IPS DF 6.9 (cell line): ENCODE measurements at regions not wholly inside any gene's neighbourhood (a gene's known extent, or its start where the extent isn't known, plus 50 kb on each side); places are given as distances from the start of the nearest gene placed in this dataset.

Source experiments
- DNase-seq: peaks from one replicate; pipeline ENCODE4 v3.0.0-alpha.2; 2013; ENCODE audit warnings: low read depth, low spot score
- H3K27ac ChIP-seq: one replicate; pipeline ENCODE4 v1.5.1; 2013; ENCODE audit warnings: low read length, control low read depth
- H3K27me3 ChIP-seq: 2 replicates; pipeline ENCODE4 v1.6.1; 2013; ENCODE audit warnings: mild to moderate bottlenecking, low read length; ENCODE audit not compliant: control insufficient read depth, insufficient read depth
- H3K36me3 ChIP-seq: 2 replicates; pipeline ENCODE4 v1.6.1; 2013; ENCODE audit warnings: low read length; ENCODE audit not compliant: control insufficient read depth, insufficient read depth
- H3K4me1 ChIP-seq: 2 replicates; pipeline ENCODE4 v1.6.1; 2013; ENCODE audit warnings: low read length; ENCODE audit not compliant: control insufficient read depth, insufficient read depth
- H3K4me3 ChIP-seq: 2 replicates; pipeline ENCODE4 v1.5.1; 2013; ENCODE audit warnings: mild to moderate bottlenecking, low read length
- H3K9me3 ChIP-seq: 2 replicates; pipeline ENCODE4 v1.6.1; 2013; ENCODE audit warnings: low read length, inconsistent platforms; ENCODE audit not compliant: control insufficient read depth, insufficient read depth
- whole genome bisulfite sequencing: extraction: QIAGEN DNeasy Blood & Tissue Kit; methylation state at CpG from one replicate; pipeline ENCODE4 v1.1.7; 2013; ENCODE audit warnings: mixed read lengths, missing lambda C conversion rate; ENCODE audit not compliant: insufficient read length, insufficient coverage; 5-methylcytosine and 5-hydroxymethylcytosine counted together

DNA sequence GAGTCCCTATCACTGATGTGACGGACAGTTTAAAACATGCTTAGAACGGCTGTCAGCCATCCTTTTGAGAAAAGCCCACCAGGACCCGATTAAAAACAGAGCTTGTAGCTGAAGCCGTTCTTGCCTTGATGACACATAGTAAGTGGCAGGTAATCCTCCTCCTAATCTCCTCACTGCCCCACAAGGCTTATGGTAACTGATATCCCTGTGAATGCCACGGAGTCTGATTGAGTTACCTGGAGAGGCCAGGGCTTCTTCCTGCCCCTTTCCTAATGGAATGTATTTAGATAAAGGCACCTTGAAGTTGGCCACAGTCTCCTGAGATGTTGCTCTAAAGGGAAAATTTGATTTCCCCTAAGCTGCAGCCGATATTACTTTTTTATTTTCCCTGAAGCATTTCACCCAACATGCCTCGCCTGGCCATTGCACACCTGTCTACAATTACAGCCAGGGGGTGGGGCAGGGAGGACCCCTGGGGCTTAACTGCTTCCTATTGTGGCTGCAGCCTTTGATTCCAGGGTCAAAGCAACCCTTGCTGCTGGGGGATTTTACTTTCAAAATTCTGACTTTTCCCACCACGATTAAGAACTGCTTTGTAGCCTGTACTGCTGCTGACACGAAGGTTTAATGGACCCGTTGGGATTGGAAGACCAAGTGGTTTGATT is 169.0 kb upstream of the GPR26 start:
- DNase-seq, result no peak
- WGBS, result no CpG with 5 or more reads among the region's 10 CpGs
- H3K4me1 ChIP-seq, result peaks cover 8% of the 10 kb centered on the region

DNA sequence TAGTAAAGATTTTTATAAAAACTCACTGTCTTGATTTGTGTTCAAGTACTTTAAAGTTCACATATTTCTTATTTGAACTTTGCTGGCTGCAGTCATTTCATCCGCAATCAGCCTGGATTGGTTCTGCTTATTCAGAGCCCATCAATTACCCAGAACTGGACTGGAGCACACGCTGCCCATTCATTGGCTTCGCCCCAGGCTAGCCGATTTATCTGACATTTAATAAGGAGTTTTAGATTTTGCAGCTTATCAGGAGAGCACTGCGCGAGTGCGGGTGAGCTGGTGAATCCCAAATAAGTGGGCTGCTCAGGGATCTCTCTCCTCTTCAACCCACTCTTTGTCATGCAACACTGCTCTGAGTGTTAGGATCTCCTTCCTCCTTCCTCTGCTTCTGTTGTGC is 166.0 kb upstream of the GPR26 start:
- no peak for DNase-seq
- H3K36me3 ChIP-seq, result no peaks in the 10 kb centered on the region
- no peak overlapping the region for H3K4me3 ChIP-seq
- no peaks in the 10 kb centered on the region for H3K27me3 ChIP-seq
- no CpG with 5 or more reads among the region's 7 CpGs for WGBS
- peaks cover 5% of the 10 kb centered on the region for H3K4me1 ChIP-seq
- no peaks in the 10 kb centered on the region for H3K9me3 ChIP-seq
- H3K27ac ChIP-seq, result no peak overlapping the region

More for the DNA sequence above, 169.0 kb upstream of the GPR26 start:
- Histone ChIP-seq H3K9me3 (no peaks in the 10 kb centered on the region), H3K27me3 (no peaks in the 10 kb centered on the region), H3K36me3 (no peaks in the 10 kb centered on the region), H3K27ac (no peak overlapping the region), H3K4me3 (no peak overlapping the region)

DNA sequence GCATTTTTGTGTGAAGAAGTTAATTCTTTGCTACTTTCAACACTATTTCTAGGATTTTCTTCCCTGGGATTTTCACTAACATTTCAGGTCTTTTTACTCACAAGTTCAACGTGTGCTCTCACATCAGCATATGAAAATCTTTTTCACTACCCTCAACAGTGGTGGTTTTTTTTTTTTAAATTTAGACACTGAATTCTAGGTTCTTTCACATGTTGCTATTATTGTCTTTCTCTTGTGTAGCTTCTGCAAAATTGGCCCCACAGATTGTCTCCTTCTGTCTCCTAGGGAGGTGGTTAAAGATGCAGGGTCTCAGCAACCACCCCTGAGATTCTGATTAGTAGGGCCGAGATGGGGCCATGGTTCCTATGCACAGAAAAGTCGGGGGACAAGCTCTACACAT is 165.0 kb upstream of the GPR26 start:
- no peak for DNase-seq

DNA sequence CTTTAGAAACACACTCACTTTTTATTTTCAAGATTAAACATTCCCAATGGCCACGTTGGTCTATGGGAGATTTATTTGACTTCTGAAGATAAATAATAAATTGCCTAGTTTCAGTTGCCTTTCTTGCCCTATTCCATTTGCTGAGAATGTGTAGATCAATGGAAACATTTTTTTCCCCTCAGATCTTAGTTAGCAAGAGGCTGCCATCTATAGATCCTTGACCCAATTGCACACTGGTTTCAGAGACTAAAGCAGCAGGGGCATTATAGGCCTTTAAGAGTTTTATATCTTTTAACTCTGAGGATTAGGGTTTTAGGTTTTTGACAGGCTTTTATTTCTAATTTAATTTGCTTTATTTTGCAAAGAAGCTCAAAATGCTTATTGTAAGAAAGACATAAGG is 163.2 kb upstream of the GPR26 start:
- Histone ChIP-seq H3K27ac (no peak overlapping the region), H3K4me3 (no peak overlapping the region), H3K9me3 (no peaks in the 10 kb centered on the region), H3K27me3 (no peaks in the 10 kb centered on the region), H3K36me3 (no peaks in the 10 kb centered on the region), H3K4me1 (no peaks in the 10 kb centered on the region)
- WGBS, result no CpG with 5 or more reads among the region's 1 CpG
- DNase-seq, result no peak

More for the DNA sequence above, 165.0 kb upstream of the GPR26 start:
- no peak overlapping the region for H3K27ac ChIP-seq
- no peaks in the 10 kb centered on the region for H3K9me3 ChIP-seq
- H3K36me3 ChIP-seq, result no peaks in the 10 kb centered on the region
- no peak overlapping the region for H3K4me3 ChIP-seq
- peaks cover 5% of the 10 kb centered on the region for H3K4me1 ChIP-seq
- no CpG with 5 or more reads among the region's 3 CpGs for WGBS
- no peaks in the 10 kb centered on the region for H3K27me3 ChIP-seq

DNA sequence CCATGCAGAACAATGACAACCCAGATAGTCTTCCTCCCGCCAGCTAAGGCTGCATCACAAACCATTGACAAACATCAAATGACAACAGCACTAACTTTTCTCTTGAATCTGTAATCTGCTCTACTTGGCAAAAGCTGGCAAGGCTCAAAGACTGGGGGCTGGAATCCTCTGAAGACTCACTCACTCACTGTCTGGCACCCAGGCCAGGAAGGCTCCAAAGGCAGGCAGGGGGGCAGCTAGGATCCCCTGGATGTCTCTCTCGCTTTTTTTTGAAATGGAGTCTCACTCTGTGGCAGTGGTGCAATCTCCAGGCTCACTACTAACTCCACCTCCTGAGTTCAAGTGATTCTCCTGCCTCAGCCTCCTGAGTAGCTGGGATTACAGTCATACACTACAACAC is 159.7 kb upstream of the GPR26 start:
- no peaks in the 10 kb centered on the region for H3K27me3 ChIP-seq
- H3K36me3 ChIP-seq, result no peaks in the 10 kb centered on the region
- H3K27ac ChIP-seq, result no peak overlapping the region
- no peaks in the 10 kb centered on the region for H3K9me3 ChIP-seq
- DNase-seq, result no peak
- H3K4me1 ChIP-seq, result no peaks in the 10 kb centered on the region
- WGBS, result no CpG with 5 or more reads among the region's 2 CpGs
- H3K4me3 ChIP-seq, result no peak overlapping the region

DNA sequence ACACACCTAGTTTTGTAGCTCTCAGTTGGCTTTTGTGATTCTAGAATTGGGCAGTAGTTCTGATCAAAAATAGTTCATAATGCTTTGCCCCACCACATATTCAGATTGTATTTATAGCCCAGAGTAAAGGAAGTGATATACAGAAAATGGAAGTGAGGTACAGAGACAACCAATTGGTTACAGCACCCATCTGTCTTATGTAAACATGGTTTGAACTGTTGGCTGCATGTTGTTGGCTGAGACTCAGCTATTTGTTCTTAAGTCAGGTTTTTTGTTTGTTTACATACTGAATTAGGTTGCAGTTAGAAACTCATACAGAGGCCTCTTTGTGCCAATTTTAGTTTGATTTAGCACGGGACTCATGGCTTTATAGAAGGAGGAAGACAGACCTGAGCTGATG is 158.9 kb upstream of the GPR26 start:
- Histone ChIP-seq H3K4me1 (no peaks in the 10 kb centered on the region), H3K9me3 (no peaks in the 10 kb centered on the region), H3K27me3 (no peaks in the 10 kb centered on the region), H3K36me3 (no peaks in the 10 kb centered on the region), H3K4me3 (no peak overlapping the region), H3K27ac (no peak overlapping the region)
- DNase-seq, result no peak
- WGBS, result no CpG with 5 or more reads among the region's 1 CpG

DNA sequence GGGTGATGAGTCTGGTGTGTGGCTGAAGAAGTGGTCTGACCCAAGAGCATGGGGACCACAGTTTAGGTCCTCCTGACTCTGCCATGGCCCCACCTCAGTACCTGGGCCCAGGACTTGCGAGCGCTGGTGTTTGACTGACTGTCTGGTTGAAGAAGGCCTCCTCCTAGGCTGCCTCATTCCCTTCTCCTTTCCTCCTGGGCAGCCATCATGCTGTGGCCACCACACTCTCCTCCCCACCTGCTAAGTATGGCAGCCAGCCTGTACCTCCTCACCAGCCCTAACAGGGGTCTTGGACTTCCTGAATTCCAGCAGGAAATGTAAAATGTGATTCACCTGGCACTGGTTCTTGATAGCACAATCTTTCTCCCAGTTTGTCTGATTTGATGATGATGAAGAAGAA is 156.8 kb upstream of the GPR26 start:
- no CpG with 5 or more reads among the region's 2 CpGs for WGBS
- H3K9me3 ChIP-seq, result no peaks in the 10 kb centered on the region
- no peak overlapping the region for H3K27ac ChIP-seq
- H3K4me1 ChIP-seq, result peaks cover 4% of the 10 kb centered on the region; the same call in 1 of the 2 replicates
- no peak for DNase-seq
- no peaks in the 10 kb centered on the region for H3K27me3 ChIP-seq
- no peaks in the 10 kb centered on the region for H3K36me3 ChIP-seq
- no peak overlapping the region for H3K4me3 ChIP-seq

DNA sequence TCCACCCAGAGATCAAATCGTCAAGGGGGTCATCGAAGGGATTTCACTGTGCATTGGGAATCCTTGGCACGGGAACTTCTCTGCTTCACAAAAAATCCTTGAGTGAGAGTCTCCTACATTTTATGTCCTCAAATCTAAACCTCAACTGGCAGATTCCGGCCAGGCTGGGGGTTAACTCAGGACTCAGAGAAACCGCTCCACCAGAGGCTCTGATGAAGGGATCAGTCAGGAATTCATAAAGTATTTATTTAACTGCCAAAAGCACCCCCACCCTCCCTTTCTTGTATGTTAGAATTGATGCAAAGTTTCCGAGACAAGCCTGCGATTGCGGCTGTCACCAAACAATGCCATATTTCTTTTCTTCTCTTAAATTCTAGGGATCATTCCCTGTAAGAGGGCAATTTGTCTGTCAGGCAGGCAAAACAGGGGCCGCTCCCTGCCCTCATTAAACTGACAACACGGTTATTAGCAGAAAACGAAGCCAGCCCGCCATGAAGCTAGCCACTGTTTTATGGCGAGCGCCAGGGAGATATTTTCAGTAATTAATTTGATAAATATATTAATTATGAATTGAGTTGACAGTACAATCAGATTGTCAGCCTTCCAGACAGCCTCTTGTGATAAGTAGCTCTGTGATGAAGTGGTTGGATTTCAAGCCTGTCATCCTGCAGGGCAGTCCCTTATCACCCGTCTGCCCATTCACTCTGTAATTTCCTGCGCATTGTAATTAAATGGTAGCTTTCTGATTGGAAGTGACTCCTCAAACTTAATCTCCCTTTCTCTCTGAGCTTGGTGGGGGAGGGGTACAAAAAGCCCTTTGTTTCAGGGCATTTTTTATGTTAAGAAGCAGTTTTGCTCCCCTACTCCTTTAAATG is 153.0 kb upstream of the GPR26 start:
- Histone ChIP-seq H3K36me3 (no peaks in the 10 kb centered on the region), H3K27me3 (no peaks in the 10 kb centered on the region), H3K9me3 (no peaks in the 10 kb centered on the region), H3K4me1 (peaks cover 4% of the 10 kb centered on the region; the same call in 1 of the 2 replicates), H3K4me3 (no peak overlapping the region), H3K27ac (no peak overlapping the region)
- no CpG with 5 or more reads among the region's 16 CpGs for WGBS
- DNase-seq, result no peak

DNA sequence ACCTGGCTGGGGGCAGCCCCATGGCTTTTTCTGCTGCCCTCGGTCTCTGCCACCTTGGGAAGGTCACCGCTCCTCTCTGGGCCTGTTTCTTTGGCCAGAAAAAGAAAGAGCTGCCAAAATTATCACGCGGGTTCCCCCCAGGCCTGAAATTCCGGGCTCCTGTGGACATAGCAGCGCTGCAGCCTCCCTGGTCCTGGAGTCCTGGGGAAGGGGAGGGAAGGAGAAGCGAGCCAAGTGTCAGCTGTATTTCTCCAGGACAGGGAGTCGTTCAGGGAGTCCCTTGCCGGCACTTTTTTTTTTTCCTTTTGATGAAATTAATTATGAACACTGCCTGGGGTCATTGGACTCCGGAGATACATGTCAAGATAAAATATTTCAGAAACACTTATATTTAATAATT is 152.3 kb upstream of the GPR26 start:
- no peaks in the 10 kb centered on the region for H3K9me3 ChIP-seq
- DNase-seq, result no peak
- WGBS, result no CpG with 5 or more reads among the region's 10 CpGs
- peaks cover 4% of the 10 kb centered on the region; the same call in 1 of the 2 replicates for H3K4me1 ChIP-seq
- H3K4me3 ChIP-seq, result no peak overlapping the region
- H3K36me3 ChIP-seq, result no peaks in the 10 kb centered on the region
- no peaks in the 10 kb centered on the region for H3K27me3 ChIP-seq
- no peak overlapping the region for H3K27ac ChIP-seq

DNA sequence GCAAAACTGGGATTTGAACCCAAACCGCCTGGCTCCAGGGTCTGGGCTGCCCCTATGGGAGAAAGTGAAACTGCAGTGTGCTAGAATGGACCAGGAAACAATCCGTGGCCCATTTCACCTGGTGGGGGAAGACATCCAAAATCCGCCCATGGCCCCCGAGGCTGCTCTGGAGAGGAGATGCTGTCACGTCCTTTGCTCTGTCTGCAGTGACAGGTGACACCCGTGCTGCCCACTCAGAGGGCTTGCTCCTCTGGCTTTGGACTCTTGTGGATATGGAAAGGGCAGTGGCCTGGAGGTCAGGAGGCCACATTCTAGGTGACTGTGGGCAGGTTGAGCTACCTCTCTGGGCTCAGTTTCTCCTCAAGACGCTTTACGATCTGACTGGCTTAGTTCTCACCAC is 151.2 kb upstream of the GPR26 start:
- no peaks in the 10 kb centered on the region for H3K36me3 ChIP-seq
- WGBS, result no CpG with 5 or more reads among the region's 8 CpGs
- H3K27ac ChIP-seq, result no peak overlapping the region
- DNase-seq, result no peak
- H3K27me3 ChIP-seq, result no peaks in the 10 kb centered on the region
- H3K4me3 ChIP-seq, result no peak overlapping the region
- no peaks in the 10 kb centered on the region for H3K9me3 ChIP-seq
- peaks cover 4% of the 10 kb centered on the region; the same call in 1 of the 2 replicates for H3K4me1 ChIP-seq
